ENCODE measurements at regions not wholly inside any gene's neighbourhood (a gene's known extent, or its start where the extent isn't known, plus 50 kb on each side); places are given as distances from the start of the nearest gene placed in this dataset.
"Not testable (repeated sequence)": the region's sequence is repeated elsewhere in the genome, so short reads cannot be mapped to it uniquely, and the experiment has no call there.

- no peaks in the 10 kb centered on the region for H3K36me3 ChIP-seq (ENCODE audit: control insufficient read depth in 4 of 4, insufficient read depth in 3 of 4, low read depth in 1 of 4, low read length in 3 of 4)
- no peak overlapping the region for H3K9ac ChIP-seq (ENCODE audit: low read depth in 1 of 2, low read length in 2 of 2)
- H3K27me3 ChIP-seq (ENCODE audit: control insufficient read depth in 4 of 4, insufficient read depth in 4 of 4, low read length in 3 of 4), result peaks cover 0 to 4% (median 0%) of the 10 kb centered on the region in 4 donors
- no peak for DNase-seq (ENCODE audit: low spot score)
- peaks cover 0 to 9% (median 3%) of the 10 kb centered on the region in 4 donors for H3K9me3 ChIP-seq (ENCODE audit: control insufficient read depth in 4 of 4, low read length in 3 of 4)
- H3K27ac ChIP-seq (ENCODE audit: low read depth in 1 of 2, low read length in 2 of 2), result no peak overlapping the region
- TF ChIP-seq MAX (IDR thresholded peaks at IDR 0.05), result no peak
- TF ChIP-seq JUND (IDR thresholded peaks at IDR 0.05), result no peak
- TF ChIP-seq ZBTB33 (IDR thresholded peaks at IDR 0.05), result no peak
- no peak for TF ChIP-seq TAF1 (conservative IDR thresholded peaks at IDR 0.05)
- TF ChIP-seq HNF4A (conservative IDR thresholded peaks at IDR 0.05), result no peak
- H3K4me3 ChIP-seq (ENCODE audit: low read depth in 1 of 3, low read length in 3 of 3), result no peak overlapping the region
- H3K4me1 ChIP-seq (ENCODE audit: control insufficient read depth in 4 of 4, insufficient read depth in 4 of 4, low read length in 3 of 4), result no peaks in the 10 kb centered on the region
Measured at GRCh38 chr14:101669629-101670028, 91.9 kb upstream of the PPP2R5C start.

GRCh38 chr14:101673873-101674272 lies 87.6 kb upstream of the PPP2R5C start:
- WGBS, result 56% methylated on average over 5 of the region's 5 CpGs
- no peaks in the 10 kb centered on the region for H3K27me3 ChIP-seq (ENCODE audit: control insufficient read depth in 4 of 4, insufficient read depth in 4 of 4, low read length in 3 of 4)
- no peaks in the 10 kb centered on the region for H3K36me3 ChIP-seq (ENCODE audit: control insufficient read depth in 4 of 4, insufficient read depth in 3 of 4, low read depth in 1 of 4, low read length in 3 of 4)
- TF ChIP-seq ZBTB33 (IDR thresholded peaks at IDR 0.05), result no peak
- no peak for TF ChIP-seq NR2F2 (IDR thresholded peaks at IDR 0.05)
- no peak for TF ChIP-seq SP1 (IDR thresholded peaks at IDR 0.05)
- TF ChIP-seq REST (IDR thresholded peaks at IDR 0.05), result no peak
- no peak for TF ChIP-seq HNF4A (conservative IDR thresholded peaks at IDR 0.05)
- no peak for TF ChIP-seq ATF3 (IDR thresholded peaks at IDR 0.05)
- no peak for TF ChIP-seq FOXA1 (IDR thresholded peaks at IDR 0.05)
- H3K9ac ChIP-seq (ENCODE audit: low read depth in 1 of 2, low read length in 2 of 2), result no peak overlapping the region
- H3K4me1 ChIP-seq (ENCODE audit: control insufficient read depth in 4 of 4, insufficient read depth in 4 of 4, low read length in 3 of 4), result no peaks in the 10 kb centered on the region
- H3K9me3 ChIP-seq (ENCODE audit: control insufficient read depth in 4 of 4, low read length in 3 of 4), result peaks cover 0 to 9% (median 2%) of the 10 kb centered on the region in 4 donors
- H3K27ac ChIP-seq (ENCODE audit: low read depth in 1 of 2, low read length in 2 of 2), result no peak overlapping the region
- H3K4me3 ChIP-seq (ENCODE audit: low read depth in 1 of 3, low read length in 3 of 3), result no peak overlapping the region
- DNase-seq (ENCODE audit: low spot score), result no peak

- 97% methylated on average over 1 of the region's 2 CpGs for WGBS
- not testable (repeated sequence) for H3K4me3 ChIP-seq (ENCODE audit: low read depth in 1 of 3, low read length in 3 of 3); H3K4me1 ChIP-seq (ENCODE audit: control insufficient read depth in 4 of 4, insufficient read depth in 4 of 4, low read length in 3 of 4); H3K27ac ChIP-seq (ENCODE audit: low read depth in 1 of 2, low read length in 2 of 2); H3K9ac ChIP-seq (ENCODE audit: low read depth in 1 of 2, low read length in 2 of 2); H3K9me3 ChIP-seq (ENCODE audit: control insufficient read depth in 4 of 4, low read length in 3 of 4); DNase-seq (ENCODE audit: low spot score); H3K36me3 ChIP-seq (ENCODE audit: control insufficient read depth in 4 of 4, insufficient read depth in 3 of 4, low read depth in 1 of 4, low read length in 3 of 4); H3K27me3 ChIP-seq (ENCODE audit: control insufficient read depth in 4 of 4, insufficient read depth in 4 of 4, low read length in 3 of 4)
Measured at GRCh38 chr14:101675835-101676234, 85.7 kb upstream of the PPP2R5C start.

- whole genome bisulfite sequencing, result 88% methylated on average over 11 of the region's 11 CpGs
- not testable (repeated sequence) for DNase-seq (ENCODE audit: low spot score); H3K9ac ChIP-seq (ENCODE audit: low read depth in 1 of 2, low read length in 2 of 2); H3K36me3 ChIP-seq (ENCODE audit: control insufficient read depth in 4 of 4, insufficient read depth in 3 of 4, low read depth in 1 of 4, low read length in 3 of 4); H3K27me3 ChIP-seq (ENCODE audit: control insufficient read depth in 4 of 4, insufficient read depth in 4 of 4, low read length in 3 of 4); H3K27ac ChIP-seq (ENCODE audit: low read depth in 1 of 2, low read length in 2 of 2); H3K4me1 ChIP-seq (ENCODE audit: control insufficient read depth in 4 of 4, insufficient read depth in 4 of 4, low read length in 3 of 4); H3K9me3 ChIP-seq (ENCODE audit: control insufficient read depth in 4 of 4, low read length in 3 of 4); H3K4me3 ChIP-seq (ENCODE audit: low read depth in 1 of 3, low read length in 3 of 3)
Measured at GRCh38 chr14:101677912-101678327, 83.6 kb upstream of the PPP2R5C start.
